ENCODE measurements at regions not wholly inside any gene's neighbourhood (a gene's known extent, or its start where the extent isn't known, plus 50 kb on each side); places are given as distances from the start of the nearest gene placed in this dataset.
"Not testable (repeated sequence)": the region's sequence is repeated elsewhere in the genome, so short reads cannot be mapped to it uniquely, and the experiment has no call there.

DNA sequence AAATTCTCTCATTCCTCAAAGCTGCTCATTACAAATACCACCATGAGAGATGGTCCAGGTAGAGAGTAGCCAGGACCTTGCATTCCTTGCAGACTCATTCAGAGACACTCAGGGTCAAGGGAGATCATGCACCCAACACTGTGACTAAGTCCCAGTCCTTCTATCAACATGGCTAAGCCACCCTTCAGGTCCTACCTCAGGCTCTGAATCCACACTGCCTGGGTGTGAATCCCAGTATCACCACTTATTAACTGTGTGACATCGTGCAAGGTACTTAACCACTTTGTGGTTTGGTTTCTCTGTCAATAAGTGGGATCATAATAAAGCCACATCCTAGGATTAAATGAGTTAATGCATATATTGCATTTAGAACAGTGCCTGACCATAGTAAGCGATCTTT, 124.1 kb upstream of the NEIL3 start:
- DNase-seq (ENCODE audit: low read depth), result no peak

GRCh38 chr4:177187371-177187770, 122.3 kb upstream of the NEIL3 start:
- DNase-seq (ENCODE audit: low read depth), result no peak

DNA sequence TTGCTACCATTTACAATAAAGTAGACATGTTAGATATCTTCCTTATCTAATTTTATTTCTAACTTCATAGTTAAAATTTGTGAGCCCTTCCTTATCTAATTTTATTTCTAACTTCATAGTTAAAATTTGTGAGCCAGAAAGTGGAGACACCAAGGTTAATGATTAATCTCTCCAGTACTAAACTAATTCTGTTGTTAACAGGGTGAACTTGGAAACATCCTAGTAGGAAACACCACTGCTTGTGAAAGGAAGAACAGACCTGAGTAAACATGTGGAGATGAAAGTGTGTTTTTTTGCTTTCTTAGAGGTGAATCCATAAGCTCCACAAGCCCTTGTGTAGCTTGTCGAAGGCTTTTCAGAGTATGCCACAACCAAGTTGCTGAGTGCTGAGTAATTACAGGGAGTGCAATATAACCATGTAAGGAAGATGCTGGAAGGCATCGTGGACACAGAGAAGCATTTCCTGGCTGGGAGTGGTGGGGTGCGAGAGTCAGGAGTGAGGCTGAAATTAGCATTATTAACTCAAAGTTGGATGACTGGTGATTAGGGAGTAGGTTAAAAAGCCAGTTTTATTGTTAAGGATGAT, 118.6 kb upstream of the NEIL3 start:
- no peak for DNase-seq (ENCODE audit: low read depth)

GRCh38 chr4:177191586-177191985, 118.1 kb upstream of the NEIL3 start:
- no peak for DNase-seq (ENCODE audit: low read depth)

DNA sequence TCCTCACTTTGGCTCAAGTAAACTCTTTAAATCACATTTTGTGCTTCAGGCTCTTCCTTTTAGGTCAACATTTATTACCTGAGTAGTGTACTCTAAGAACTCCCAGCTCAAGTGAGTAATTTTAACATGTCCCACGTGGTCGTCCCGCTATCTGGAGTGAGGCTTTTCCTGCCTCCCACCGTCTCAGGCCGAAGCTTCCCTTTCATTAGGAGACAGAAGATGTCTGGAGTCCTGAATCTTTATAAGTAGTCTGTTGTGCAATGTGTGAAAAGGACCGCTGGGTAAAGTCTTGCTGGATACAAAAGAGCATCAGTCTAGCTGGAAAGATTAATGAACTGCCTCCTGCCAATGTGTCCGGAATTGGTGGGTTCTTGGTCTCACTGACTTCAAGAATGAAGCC, 117.7 kb upstream of the NEIL3 start:
- DNase-seq (ENCODE audit: low read depth), result no peak

- DNase-seq (ENCODE audit: low read depth), result not testable (repeated sequence)
These were observed 116.5 kb upstream of the NEIL3 start for GRCh38 chr4:177193024-177193715.

- DNase-seq (ENCODE audit: low read depth), result no peak
These were observed 114.8 kb upstream of the NEIL3 start for GRCh38 chr4:177194906-177195305.

- DNase-seq (ENCODE audit: low read depth), result no peak
These were observed 113.1 kb upstream of the NEIL3 start for GRCh38 chr4:177196615-177197014.

DNA sequence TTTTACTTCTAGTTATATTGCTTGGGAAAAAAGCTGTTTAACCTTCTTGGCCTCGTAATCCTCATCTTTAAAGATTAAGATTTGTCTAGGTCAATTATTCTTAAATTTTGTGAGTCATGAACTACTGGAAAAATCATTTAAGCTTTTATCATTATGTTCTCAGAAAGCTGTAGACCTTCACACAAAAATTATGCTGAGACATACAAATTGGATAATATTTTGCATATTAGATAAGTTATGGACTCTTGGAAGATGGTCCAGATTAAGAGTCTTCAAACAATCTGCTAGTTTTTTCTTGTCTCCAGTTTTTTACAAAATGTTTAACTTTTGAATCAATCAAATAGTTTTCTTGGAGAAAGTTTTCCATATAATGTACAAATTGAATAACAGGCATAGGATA, 108.1 kb upstream of the NEIL3 start:
- DNase-seq (ENCODE audit: low read depth), result no peak

DNA sequence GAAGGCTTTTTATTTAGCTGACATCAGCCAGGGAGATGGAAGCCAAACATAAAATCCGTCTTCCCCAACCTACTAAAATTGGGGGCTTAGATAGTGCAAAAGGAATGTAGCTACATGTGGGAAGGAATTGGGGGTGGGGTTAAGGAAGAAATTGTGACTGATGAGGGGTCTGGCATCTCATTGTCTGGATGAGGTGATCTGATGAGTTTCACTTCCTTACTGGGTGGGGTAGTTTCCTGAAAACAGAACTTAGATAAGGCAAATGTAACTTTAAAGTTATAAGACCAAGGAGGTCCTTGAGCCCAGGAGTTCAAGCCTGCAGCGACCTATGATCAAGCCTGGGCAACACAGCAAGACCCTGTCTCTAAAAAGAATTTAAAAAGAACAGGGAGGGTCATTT, 105.5 kb upstream of the NEIL3 start:
- no peak for DNase-seq (ENCODE audit: low read depth)

- DNase-seq (ENCODE audit: low read depth), result no peak
These were observed 94.7 kb upstream of the NEIL3 start for GRCh38 chr4:177214935-177215334.

DNA sequence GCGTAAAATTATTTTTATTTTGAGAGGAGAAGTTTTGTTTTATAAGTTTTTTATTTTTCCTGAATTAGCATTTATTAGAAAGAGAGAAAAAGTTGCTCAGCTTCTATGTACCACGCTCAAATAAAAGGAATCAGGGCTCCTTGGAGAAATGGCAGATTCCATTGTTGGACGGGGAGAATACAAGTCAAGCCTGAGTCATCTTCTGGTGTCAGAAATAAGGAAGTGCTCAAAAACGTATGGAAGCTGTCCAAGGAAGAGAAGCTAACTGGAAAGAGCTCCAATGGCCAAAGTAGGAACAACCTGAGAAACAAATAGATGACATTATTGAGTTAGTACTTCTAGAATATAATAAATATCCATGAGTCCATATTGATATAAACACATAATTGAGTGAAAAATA, 89.3 kb upstream of the NEIL3 start:
- DNase-seq (ENCODE audit: low read depth), result no peak

- no peak for DNase-seq (ENCODE audit: low read depth)
These were observed 86.9 kb upstream of the NEIL3 start for GRCh38 chr4:177222781-177223180.

DNA sequence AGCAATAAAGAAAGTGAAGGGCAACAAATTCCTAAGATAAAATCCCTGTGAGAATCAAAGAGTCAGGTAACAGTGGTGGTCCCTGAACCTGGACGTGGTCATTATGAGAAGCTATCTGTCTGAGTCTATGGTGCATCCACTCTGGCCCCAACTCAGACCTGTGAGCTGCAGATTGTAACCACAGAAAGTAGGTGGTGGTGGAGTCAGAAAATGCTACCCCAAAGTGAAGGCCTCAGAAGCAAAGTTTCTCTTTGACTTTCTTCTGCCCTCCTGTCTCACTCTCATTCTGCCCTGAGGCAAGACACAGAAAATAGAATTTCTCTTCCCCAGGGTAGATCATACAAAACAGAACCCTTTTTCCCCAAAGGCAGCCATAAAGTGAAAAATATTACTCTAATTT, 84.1 kb upstream of the NEIL3 start:
- no peak for DNase-seq (ENCODE audit: low read depth)

GRCh38 chr4:177227636-177228035, 82.0 kb upstream of the NEIL3 start:
- no peak for DNase-seq (ENCODE audit: low read depth)

GRCh38 chr4:177228599-177228998, 81.1 kb upstream of the NEIL3 start:
- DNase-seq (ENCODE audit: low read depth), result no peak

GRCh38 chr4:177229331-177229730, 80.3 kb upstream of the NEIL3 start:
- no peak for DNase-seq (ENCODE audit: low read depth)

DNA sequence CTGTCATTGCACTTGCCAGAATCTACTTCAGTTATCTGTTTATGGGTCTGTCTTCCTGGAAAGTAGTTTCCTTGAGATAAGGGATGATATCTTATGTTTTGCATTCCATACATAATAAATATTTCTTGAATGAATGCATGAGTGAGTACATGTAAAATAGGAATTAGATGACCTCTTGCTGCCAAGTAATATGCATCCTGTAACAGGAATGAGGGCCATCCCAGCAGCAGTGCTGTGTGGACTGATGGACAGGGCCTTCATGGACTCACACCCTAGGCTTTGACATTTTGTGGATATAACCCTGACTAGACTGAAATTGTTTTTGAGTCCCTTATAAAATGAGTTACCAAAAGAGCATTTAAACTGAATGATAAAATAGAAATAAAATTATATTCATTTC, 77.2 kb upstream of the NEIL3 start:
- no peak for DNase-seq (ENCODE audit: low read depth)

GRCh38 chr4:177235026-177235425, 74.6 kb upstream of the NEIL3 start:
- DNase-seq (ENCODE audit: low read depth), result no peak

GRCh38 chr4:177236886-177237285, 72.8 kb upstream of the NEIL3 start:
- no peak for DNase-seq (ENCODE audit: low read depth)

- no peak for DNase-seq (ENCODE audit: low read depth)
These were observed 72.4 kb upstream of the NEIL3 start for GRCh38 chr4:177237291-177237690.

GRCh38 chr4:177239477-177239876, 70.2 kb upstream of the NEIL3 start:
- DNase-seq (ENCODE audit: low read depth), result no peak

DNA sequence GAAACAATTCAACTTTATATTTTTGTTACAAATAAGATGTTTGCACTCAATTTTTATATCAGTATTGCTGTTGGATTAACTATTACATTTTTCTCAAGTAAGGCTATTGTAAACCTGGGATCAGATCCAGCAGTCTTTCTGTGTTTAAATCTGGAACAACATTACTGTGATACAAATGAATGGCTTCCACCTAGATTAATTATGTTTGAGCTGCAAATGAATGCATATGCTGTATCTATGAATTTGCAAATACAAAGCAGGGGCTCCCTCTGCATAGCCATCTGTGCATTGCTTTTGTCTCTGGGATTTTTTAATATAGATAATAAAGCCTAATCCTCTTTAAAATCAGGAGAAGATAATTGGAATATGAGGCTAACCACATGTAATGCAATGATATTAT, 69.8 kb upstream of the NEIL3 start:
- DNase-seq (ENCODE audit: low read depth), result no peak

GRCh38 chr4:177242651-177243286, 66.9 kb upstream of the NEIL3 start:
- no peak for DNase-seq (ENCODE audit: low read depth)
